ENCODE measurements at regions not wholly inside any gene's neighbourhood (a gene's known extent, or its start where the extent isn't known, plus 50 kb on each side); places are given as distances from the start of the nearest gene placed in this dataset.

GRCh38 chr2:16507655-16508489, 157.8 kb downstream of the CYRIA start:
- no peak for DNase-seq (ENCODE audit: low read depth in 2 of 3, low spot score in 1 of 3)

GRCh38 chr2:16506366-16506765, 159.3 kb downstream of the CYRIA start:
- DNase-seq (ENCODE audit: low read depth in 2 of 3, low spot score in 1 of 3), result no peak

DNA sequence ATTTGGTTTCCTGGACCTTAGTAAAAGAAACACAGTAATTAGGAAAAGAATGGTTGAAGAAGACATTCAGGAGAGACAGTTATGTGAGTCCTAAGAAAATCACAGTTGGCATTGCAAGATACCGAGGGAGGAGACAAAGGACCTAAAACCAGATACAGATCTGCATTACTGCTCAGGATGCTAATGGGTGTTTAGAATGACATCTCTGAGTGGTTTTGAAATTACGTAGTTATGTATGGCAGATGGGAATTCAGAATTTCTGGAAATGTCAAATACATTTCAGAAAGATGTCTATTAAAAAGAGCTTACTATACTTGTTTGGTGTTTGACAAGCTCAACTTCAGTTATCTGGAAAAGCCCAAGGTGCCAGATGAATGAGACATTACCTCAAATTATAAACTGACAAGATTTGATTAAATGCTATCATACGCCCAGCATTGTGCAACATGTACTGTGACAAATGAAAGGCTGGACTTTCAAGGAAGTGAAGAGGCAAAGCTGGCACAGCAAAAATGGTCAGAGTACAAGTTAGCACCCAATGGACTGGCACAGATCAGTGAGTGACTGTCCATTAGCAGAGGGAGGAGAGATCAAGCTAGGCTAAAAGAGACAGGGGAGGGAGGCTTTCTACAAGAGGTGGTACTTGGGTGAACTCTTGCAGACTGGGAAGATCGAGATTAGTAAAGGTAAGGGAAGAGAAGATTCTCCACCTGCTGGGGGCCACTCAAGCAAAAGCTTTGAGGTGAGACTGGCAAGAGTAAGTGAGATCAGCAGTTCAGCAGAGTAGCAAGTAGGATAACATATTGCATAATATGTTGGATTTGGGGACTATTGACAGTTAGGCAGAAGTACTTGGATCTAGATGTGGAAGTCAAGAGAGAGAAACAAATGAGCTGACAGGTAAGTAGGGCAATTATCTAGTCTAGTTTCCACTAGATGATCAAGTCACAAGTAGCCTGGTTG, 168.9 kb downstream of the CYRIA start:
- DNase-seq (ENCODE audit: low read depth in 2 of 3, low spot score in 1 of 3), result no peak

DNA sequence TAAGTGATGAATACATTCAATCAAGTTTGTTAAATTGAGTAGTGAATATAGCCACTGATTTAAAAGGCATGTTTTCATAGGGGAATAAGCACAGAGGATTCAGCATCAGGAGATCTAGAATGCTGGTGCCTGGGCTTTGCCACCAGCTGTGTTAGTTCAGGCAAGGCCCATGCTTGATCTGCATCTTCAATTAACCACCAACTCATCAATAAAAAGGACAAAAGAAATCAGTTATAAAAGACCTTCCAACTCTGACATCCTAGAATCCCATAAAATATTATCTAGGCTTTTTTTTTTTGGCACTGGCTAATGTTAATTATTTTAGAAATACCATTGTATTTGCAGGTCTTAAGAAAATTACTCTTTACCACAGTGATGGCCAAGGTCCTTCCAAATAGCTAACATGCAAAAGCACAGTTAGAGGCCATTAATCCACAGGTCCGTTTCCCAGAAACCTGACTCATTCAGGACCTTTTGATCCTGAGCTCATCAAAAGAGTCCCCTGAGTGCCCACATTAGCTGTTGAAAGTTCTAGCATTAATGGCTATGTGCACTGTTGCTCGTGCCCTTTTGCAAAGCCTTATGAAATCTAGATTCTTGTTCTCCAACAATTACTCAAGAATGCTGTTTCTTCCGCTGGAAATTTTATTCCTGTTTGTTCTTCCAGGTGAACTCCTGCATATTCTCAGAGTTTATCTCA, 170.0 kb downstream of the CYRIA start:
- no peak for DNase-seq (ENCODE audit: low read depth in 2 of 3, low spot score in 1 of 3)

DNA sequence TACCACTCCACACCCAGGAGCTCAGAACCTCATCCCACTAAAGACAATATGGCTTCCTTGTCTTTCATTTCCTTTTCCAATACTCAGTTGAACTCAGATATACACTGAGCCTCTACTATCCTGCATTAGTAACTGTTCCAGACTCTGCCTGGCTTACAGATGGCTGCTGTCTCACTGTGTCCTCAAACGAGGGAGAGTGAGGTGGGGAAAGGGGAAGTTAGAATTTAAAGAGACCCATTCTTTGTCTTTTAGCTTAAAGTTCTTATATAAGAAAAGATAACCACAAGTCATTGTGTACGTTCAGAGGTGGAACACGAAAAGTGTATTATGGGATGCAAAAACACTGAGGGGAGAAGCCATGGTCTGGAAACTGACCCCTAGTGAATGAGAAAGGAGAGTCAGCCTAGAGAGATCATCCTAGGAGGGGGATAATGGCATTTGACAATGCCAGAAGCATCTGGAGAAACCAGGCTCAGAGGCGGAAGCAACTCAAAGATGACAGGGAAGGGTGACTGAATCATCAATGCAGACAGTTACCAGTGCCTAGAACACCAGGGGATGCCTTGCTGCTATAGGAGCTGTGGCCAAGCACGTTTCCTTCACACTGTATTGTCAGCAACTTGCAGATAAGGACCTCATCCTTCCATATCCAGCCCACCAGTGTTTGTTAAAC, 170.7 kb downstream of the CYRIA start:
- no peak for DNase-seq (ENCODE audit: low read depth in 2 of 3, low spot score in 1 of 3)

GRCh38 chr2:16493788-16494187, 171.8 kb downstream of the CYRIA start:
- no peak for DNase-seq (ENCODE audit: low read depth in 2 of 3, low spot score in 1 of 3)

- no peak for DNase-seq (ENCODE audit: low read depth in 2 of 3, low spot score in 1 of 3)
These were observed 177.9 kb downstream of the CYRIA start for GRCh38 chr2:16487686-16488085.

DNA sequence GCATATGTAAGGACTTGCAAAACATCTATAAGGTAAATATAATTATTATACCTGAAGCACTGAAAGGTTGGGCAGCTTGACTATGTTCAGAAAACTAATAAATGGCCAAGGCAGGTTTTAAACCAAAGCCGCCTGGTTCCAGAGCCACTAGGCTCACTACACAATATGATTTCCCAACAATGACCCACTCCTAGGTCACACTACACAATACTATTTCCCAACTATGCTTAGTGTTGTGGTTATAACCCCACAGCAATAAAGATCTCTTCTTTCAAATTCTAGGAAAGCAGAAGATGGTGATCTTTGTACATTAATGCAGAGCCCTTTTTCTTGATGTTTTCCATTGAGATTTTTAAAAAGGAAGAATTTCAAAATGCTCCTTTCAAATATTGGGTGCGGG, 180.4 kb downstream of the CYRIA start:
- DNase-seq (ENCODE audit: low read depth in 2 of 3, low spot score in 1 of 3), result no peak

- no peak for DNase-seq (ENCODE audit: low read depth in 2 of 3, low spot score in 1 of 3)
These were observed 183.2 kb downstream of the CYRIA start for GRCh38 chr2:16482460-16482859.

DNA sequence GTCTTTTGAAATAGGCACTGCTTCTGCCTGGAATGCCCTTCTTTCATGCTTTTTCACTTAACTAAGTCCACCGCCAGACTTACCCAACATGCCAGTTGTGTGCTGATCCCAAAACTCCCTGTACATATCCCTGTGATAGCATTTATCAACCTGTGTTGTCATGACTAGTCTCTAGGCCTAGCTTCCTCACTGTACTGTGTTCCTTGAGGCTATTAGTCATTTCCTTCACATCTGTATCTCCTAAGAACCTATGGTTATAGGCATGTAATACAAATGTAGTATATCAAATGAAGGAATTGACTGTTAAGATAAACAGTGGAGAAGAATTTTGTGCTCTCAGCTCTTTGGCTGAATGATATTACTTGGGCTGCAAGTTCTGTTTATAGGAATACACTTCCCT, 184.3 kb downstream of the CYRIA start:
- DNase-seq (ENCODE audit: low read depth in 2 of 3, low spot score in 1 of 3), result no peak

DNA sequence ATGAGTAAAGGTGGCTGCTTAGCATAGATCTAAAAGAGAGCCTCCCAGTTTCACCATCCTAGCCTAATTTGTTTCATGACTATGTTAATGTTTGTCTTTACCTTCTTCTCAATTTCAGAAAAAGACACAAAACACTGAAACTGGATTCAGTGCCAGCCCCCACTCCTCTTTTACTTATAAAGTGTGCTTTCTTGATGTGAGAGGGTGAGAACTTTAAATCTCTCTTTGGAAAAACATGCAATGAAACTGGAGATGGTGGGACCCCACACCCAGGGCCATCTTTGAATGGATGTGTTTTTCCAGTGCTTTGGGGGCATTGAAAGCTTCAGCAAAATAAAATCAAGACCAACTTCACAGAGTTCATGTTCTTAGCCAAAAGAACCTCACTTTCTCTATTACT, 185.9 kb downstream of the CYRIA start:
- no peak for DNase-seq (ENCODE audit: low read depth in 2 of 3, low spot score in 1 of 3)

- no peak for DNase-seq (ENCODE audit: low read depth in 2 of 3, low spot score in 1 of 3)
These were observed 187.0 kb downstream of the CYRIA start for GRCh38 chr2:16478434-16479210.

DNA sequence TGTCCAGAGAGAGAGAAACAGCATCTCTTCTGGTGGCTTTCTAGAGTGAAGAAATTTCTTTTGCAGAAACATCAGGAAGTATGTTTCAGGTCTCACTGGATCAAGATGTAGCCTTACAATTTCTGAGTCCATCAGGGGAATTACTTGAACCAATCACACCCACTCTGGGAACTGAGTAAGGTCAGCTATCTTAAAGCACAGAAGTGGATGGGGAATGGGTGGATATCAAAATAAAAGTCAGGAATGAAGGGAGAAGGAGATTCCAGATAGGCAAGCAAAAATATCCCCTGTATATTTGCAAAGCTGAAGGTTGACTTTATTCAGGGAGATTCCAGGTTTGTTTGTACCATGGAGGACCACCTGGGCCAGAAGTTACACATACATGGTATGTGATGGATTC, 188.0 kb downstream of the CYRIA start:
- DNase-seq (ENCODE audit: low read depth in 2 of 3, low spot score in 1 of 3), result no peak

DNA sequence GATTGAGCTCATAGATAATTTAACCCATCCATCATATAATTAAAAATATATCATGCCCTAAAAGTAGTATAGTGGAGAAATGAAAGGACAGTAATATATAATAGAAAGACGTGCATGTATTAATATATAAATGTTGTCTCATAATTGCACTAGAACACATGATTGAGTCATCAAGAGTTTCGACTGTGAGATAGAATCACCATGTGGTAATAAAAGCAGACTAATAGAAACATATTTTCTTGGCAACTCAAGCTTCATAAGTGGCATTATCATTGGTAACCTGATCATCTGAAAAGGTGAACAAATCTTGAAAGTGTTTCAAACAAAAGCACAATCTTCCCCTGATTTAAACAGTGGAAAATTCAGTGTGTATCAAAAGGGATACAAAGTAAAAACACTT, 188.8 kb downstream of the CYRIA start:
- DNase-seq (ENCODE audit: low read depth in 2 of 3, low spot score in 1 of 3), result no peak

- no peak for DNase-seq (ENCODE audit: low read depth in 2 of 3, low spot score in 1 of 3)
These were observed 189.6 kb downstream of the CYRIA start for GRCh38 chr2:16475986-16476567.

DNA sequence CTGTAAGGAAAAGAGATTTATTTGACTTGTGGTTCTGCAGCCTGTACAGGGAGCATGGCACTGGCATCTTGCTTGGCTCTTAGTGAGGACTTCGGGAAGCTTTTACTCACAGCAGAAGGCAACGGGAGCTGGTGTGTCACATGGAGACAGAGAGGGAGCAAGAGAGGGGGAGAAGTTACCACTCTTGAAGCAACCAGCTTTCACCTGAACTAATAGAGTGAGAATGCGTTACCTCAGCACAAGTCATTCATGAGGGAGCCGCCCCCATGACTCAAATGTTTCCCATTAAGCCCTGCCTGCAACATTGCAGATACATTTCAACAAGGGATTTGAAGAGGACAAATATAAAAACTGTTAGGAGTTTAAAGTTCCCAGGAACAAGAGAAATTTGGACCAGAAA, 190.0 kb downstream of the CYRIA start:
- no peak for DNase-seq (ENCODE audit: low read depth in 2 of 3, low spot score in 1 of 3)

- DNase-seq (ENCODE audit: low read depth in 2 of 3, low spot score in 1 of 3), result no peak
These were observed 192.1 kb downstream of the CYRIA start for GRCh38 chr2:16473575-16473974.

GRCh38 chr2:16470936-16471490, 194.6 kb downstream of the CYRIA start:
- no peak for DNase-seq (ENCODE audit: low read depth in 2 of 3, low spot score in 1 of 3)

DNA sequence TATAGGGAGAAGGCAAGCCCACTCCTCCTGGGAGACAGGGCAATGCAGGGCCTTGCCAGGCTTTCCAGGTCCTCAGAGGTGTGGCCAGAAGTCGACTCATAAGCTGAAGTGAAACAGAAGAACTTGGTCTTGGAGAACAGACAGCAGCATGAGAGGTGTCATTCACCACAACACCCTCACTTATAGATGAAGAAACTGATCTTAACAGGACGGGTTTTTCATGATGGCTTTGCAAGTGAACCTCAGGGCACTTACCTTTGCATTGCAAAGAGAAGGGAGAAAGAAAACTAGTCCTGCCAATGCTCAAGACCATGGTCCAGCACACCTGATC, 198.8 kb downstream of the CYRIA start:
- no peak for DNase-seq (ENCODE audit: low read depth in 2 of 3, low spot score in 1 of 3)
